ENCODE measurements at regions not wholly inside any gene's neighbourhood (a gene's known extent, or its start where the extent isn't known, plus 50 kb on each side); places are given as distances from the start of the nearest gene placed in this dataset.

- WGBS, 2 donors (ENCODE audit: low coverage in 1 of 2), result 92% methylated on average over 2 of the region's 2 CpGs
- Histone ChIP-seq H3K27ac (no peak overlapping the region), H3K27me3 (no peaks in the 10 kb centered on the region), H3K4me1 (no peaks in the 10 kb centered on the region), H3K4me3 (no peak overlapping the region), H3K9me3 (no peaks in the 10 kb centered on the region), H3K36me3 (no peaks in the 10 kb centered on the region)
- intact Hi-C loops (cut with DNase I; ENCODE audit: low total_unique reads) (no loop called here), in situ Hi-C loops (cut with MboI; ENCODE audit: low pct_ligation_motif_present in 1 of 4, low pct_unique_long_range_greater_than_20kb in 1 of 4, low sequenced_read_pairs in 3 of 4) (no loop called here)
- no peak for DNase-seq
- TF ChIP-seq POLR2A (IDR thresholded peaks at IDR 0.05) (no peak), POLR2AphosphoS5 (IDR thresholded peaks at IDR 0.05) (no peak), CTCF (IDR thresholded peaks at IDR 0.05) (no peak), EP300 (IDR thresholded peaks at IDR 0.05; ENCODE audit: low read depth) (no peak)
Measured at GRCh38 chr7:17671956-17672355, 268.3 kb downstream of the SNX13 start.

GRCh38 chr7:17672783-17673182, 267.5 kb downstream of the SNX13 start:
- Histone ChIP-seq H3K27ac (no peak overlapping the region), H3K27me3 (no peaks in the 10 kb centered on the region), H3K4me3 (no peak overlapping the region), H3K9me3 (no peaks in the 10 kb centered on the region), H3K4me1 (no peaks in the 10 kb centered on the region), H3K36me3 (no peaks in the 10 kb centered on the region)
- no peak for TF ChIP-seq POLR2AphosphoS5 (IDR thresholded peaks at IDR 0.05)
- TF ChIP-seq POLR2A (IDR thresholded peaks at IDR 0.05), result no peak
- no peak for TF ChIP-seq CTCF (IDR thresholded peaks at IDR 0.05)
- TF ChIP-seq EP300 (IDR thresholded peaks at IDR 0.05; ENCODE audit: low read depth), result no peak
- in situ Hi-C loops (cut with MboI; ENCODE audit: low pct_ligation_motif_present in 1 of 4, low pct_unique_long_range_greater_than_20kb in 1 of 4, low sequenced_read_pairs in 3 of 4) (no loop called here), intact Hi-C loops (cut with DNase I; ENCODE audit: low total_unique reads) (no loop called here)
- no peak for DNase-seq
- WGBS, 2 donors (ENCODE audit: low coverage in 1 of 2), result 93% methylated on average over 4 of the region's 4 CpGs; no CpG with 5 or more reads in 1 of the 2 donors

GRCh38 chr7:17674166-17674942, 265.9 kb downstream of the SNX13 start:
- WGBS, 2 donors (ENCODE audit: low coverage in 1 of 2), result 76 to 78% methylated on average over 7 to 8 of the region's 8 CpGs
- Histone ChIP-seq H3K4me3 (no peak overlapping the region), H3K27ac (no peak overlapping the region), H3K27me3 (no peaks in the 10 kb centered on the region), H3K36me3 (no peaks in the 10 kb centered on the region), H3K9me3 (no peaks in the 10 kb centered on the region), H3K4me1 (no peaks in the 10 kb centered on the region)
- DNase-seq, result no peak
- TF ChIP-seq POLR2AphosphoS5 (IDR thresholded peaks at IDR 0.05) (no peak), CTCF (IDR thresholded peaks at IDR 0.05) (no peak), POLR2A (IDR thresholded peaks at IDR 0.05) (no peak), EP300 (IDR thresholded peaks at IDR 0.05; ENCODE audit: low read depth) (no peak)
- in situ Hi-C loops (cut with MboI; ENCODE audit: low pct_ligation_motif_present in 1 of 4, low pct_unique_long_range_greater_than_20kb in 1 of 4, low sequenced_read_pairs in 3 of 4) (no loop called here), intact Hi-C loops (cut with DNase I; ENCODE audit: low total_unique reads) (no loop called here)

- Histone ChIP-seq H3K36me3 (no peaks in the 10 kb centered on the region), H3K27me3 (no peaks in the 10 kb centered on the region), H3K9me3 (no peaks in the 10 kb centered on the region), H3K27ac (no peak overlapping the region), H3K4me3 (no peak overlapping the region), H3K4me1 (no peaks in the 10 kb centered on the region)
- TF ChIP-seq POLR2AphosphoS5 (IDR thresholded peaks at IDR 0.05) (no peak), POLR2A (IDR thresholded peaks at IDR 0.05) (no peak), CTCF (IDR thresholded peaks at IDR 0.05) (no peak), EP300 (IDR thresholded peaks at IDR 0.05; ENCODE audit: low read depth) (no peak)
- intact Hi-C loops (cut with DNase I; ENCODE audit: low total_unique reads) (no loop called here), in situ Hi-C loops (cut with MboI; ENCODE audit: low pct_ligation_motif_present in 1 of 4, low pct_unique_long_range_greater_than_20kb in 1 of 4, low sequenced_read_pairs in 3 of 4) (loop anchor here in 2 of 4 donors (25.0 kb wide), 1 partner anchor 662 kb away; no protein-coding TSS in a partner anchor)
- 75 to 82% methylated on average over 4 to 5 of the region's 5 CpGs for WGBS, 2 donors (ENCODE audit: low coverage in 1 of 2)
- no peak for DNase-seq
Measured at GRCh38 chr7:17674943-17675608, 265.2 kb downstream of the SNX13 start.
